ENCODE measurements at regions not wholly inside any gene's neighbourhood (a gene's known extent, or its start where the extent isn't known, plus 50 kb on each side); places are given as distances from the start of the nearest gene placed in this dataset.

DNA sequence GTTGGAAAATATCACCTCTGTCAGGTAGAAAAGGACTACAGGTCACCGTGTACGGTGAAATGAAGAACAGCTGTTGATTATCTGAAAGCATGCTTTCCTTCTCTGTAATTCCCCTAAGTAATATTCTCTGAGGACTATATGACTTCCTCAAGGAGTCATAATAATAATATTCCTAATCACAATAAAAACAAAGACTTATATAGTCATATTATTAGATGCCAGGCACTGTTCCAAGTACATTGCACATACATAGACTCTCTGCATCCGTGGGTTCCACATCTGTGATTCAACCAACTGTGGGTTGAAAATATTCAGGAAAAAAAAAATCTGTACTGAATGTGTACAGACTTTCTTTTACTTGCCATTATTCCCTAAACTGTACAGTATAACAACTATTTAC is 512.4 kb upstream of the ID2 start:
- CTCF ChIA-PET, result no interaction called here
- no peak overlapping the region for H3K27ac Mint-ChIP-seq
- intact Hi-C loops (cut with micrococcal nuclease), result no loop called here

DNA sequence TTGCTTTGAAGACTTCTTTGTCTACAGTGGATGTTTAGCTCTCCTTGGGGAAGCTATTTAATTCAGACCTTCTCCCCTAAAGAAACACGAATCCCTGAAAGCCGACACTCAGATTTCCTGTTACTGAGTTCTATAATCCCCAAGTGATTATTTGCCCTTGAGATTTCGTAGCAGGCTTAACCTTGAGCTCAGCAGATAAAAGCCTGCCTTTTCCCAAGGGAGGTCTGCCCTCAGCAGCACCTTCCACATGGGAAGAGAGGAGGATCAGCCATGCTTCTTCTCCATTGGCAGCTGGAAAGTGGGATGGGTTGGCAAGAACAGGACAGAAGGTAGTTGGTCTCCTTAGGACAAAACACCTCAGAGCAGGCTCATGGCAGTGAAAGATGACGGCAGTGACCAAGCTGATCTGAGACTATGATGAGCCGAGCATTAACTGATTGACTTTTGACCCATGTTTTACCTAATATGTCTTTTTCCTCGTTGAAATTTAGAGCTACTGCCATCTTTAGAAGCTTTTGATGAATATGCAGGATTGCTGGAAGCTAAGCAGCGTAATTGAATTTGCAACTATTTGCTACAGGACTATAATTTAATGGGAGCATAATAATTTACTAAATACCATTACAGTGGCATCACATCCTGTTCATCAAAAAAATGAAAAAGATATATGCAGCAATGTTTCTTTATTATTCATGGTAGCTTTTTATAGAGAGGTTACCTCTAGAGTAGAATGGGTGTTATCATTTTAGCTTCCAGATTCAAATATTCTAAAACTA is 511.1 kb upstream of the ID2 start:
- Mint-ChIP-seq H3K36me3 (ENCODE audit: low read depth) (no peaks in the 10 kb centered on the region), H3K4me1 (no peaks in the 10 kb centered on the region), H3K4me3 (no peak overlapping the region), H3K27me3 (peaks cover 36% of the 10 kb centered on the region), H3K9me3 (peaks cover 4% of the 10 kb centered on the region), H3K27ac (no peak overlapping the region)
- ChIA-PET POLR2A (no interaction called here), CTCF (no interaction called here)
- intact Hi-C loops (cut with micrococcal nuclease), result no loop called here
- TF ChIP-seq, protein P1, sequence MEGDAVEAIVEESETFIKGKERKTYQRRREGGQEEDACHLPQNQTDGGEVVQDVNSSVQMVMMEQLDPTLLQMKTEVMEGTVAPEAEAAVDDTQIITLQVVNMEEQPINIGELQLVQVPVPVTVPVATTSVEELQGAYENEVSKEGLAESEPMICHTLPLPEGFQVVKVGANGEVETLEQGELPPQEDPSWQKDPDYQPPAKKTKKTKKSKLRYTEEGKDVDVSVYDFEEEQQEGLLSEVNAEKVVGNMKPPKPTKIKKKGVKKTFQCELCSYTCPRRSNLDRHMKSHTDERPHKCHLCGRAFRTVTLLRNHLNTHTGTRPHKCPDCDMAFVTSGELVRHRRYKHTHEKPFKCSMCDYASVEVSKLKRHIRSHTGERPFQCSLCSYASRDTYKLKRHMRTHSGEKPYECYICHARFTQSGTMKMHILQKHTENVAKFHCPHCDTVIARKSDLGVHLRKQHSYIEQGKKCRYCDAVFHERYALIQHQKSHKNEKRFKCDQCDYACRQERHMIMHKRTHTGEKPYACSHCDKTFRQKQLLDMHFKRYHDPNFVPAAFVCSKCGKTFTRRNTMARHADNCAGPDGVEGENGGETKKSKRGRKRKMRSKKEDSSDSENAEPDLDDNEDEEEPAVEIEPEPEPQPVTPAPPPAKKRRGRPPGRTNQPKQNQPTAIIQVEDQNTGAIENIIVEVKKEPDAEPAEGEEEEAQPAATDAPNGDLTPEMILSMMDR (IDR thresholded peaks at IDR 0.05), result no peak
- DNase-seq (no peak), ATAC-seq (ENCODE audit: low read depth) (no peak)

More for the DNA sequence above, 512.4 kb upstream of the ID2 start:
- TF ChIP-seq, protein P1 (IDR thresholded peaks at IDR 0.05), result no peak
- POLR2A ChIA-PET, result no interaction called here
- H3K4me1 Mint-ChIP-seq, result no peaks in the 10 kb centered on the region
- no peaks in the 10 kb centered on the region for H3K36me3 Mint-ChIP-seq (ENCODE audit: low read depth)
- no peak overlapping the region for H3K4me3 Mint-ChIP-seq
- H3K9me3 Mint-ChIP-seq, result no peaks in the 10 kb centered on the region
- ATAC-seq (ENCODE audit: low read depth), result no peak
- no peak for DNase-seq
- peaks cover 31% of the 10 kb centered on the region for H3K27me3 Mint-ChIP-seq

DNA sequence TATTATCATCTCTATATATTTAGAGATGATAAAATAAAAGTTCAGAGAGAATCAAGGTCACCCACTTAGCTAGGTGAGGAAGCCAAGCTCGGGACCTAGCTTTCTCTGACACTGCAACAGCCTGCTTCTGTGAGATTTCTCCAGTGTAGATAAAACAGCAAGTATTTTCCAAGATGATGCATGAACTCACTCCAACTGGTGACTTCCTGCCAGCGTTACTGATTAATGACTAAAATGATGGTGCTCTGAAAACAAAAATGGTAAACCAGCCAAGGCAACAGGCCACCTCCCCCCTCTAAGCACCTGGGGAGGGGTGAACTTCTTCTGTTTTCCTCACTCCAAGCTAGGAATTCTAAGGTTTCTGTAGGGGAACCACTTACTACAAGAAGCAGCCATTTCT is 510.2 kb upstream of the ID2 start:
- POLR2A ChIA-PET, result no interaction called here
- Mint-ChIP-seq H3K9me3 (peaks cover 4% of the 10 kb centered on the region), H3K4me1 (no peaks in the 10 kb centered on the region), H3K36me3 (ENCODE audit: low read depth) (no peaks in the 10 kb centered on the region), H3K27ac (no peak overlapping the region), H3K27me3 (peaks cover 36% of the 10 kb centered on the region), H3K4me3 (no peak overlapping the region)
- CTCF ChIA-PET, result no interaction called here
- intact Hi-C loops (cut with micrococcal nuclease), result no loop called here
- DNase-seq (no peak), ATAC-seq (ENCODE audit: low read depth) (no peak)
- TF ChIP-seq, protein P1 (IDR thresholded peaks at IDR 0.05), result no peak

DNA sequence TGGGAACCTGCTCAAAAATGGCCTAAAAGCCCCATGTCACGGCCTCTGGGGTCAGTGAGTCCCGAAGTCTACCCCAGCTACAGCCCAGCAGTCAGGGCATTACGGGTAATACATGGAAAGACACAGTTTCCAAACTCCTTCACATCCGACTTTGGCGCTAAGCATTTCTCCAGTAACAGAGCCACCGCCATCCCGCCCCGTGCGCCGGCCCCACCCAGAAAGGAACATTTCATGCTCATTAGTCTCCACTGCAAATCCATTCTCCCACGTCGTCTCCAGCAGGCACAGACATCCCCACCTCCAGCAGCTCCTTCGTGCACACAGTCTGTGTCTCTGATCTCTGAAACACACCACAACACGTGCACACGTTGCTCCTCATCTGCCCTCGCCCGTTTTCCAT is 509.2 kb upstream of the ID2 start:
- Mint-ChIP-seq H3K27me3 (peaks cover 39% of the 10 kb centered on the region), H3K4me1 (no peaks in the 10 kb centered on the region), H3K36me3 (ENCODE audit: low read depth) (no peaks in the 10 kb centered on the region), H3K9me3 (peaks cover 4% of the 10 kb centered on the region), H3K27ac (no peak overlapping the region), H3K4me3 (no peak overlapping the region)
- TF ChIP-seq, protein P1 (IDR thresholded peaks at IDR 0.05), result no peak
- ChIA-PET CTCF (no interaction called here), POLR2A (no interaction called here)
- intact Hi-C loops (cut with micrococcal nuclease), result no loop called here
- ATAC-seq (ENCODE audit: low read depth), result no peak
- DNase-seq, result no peak

DNA sequence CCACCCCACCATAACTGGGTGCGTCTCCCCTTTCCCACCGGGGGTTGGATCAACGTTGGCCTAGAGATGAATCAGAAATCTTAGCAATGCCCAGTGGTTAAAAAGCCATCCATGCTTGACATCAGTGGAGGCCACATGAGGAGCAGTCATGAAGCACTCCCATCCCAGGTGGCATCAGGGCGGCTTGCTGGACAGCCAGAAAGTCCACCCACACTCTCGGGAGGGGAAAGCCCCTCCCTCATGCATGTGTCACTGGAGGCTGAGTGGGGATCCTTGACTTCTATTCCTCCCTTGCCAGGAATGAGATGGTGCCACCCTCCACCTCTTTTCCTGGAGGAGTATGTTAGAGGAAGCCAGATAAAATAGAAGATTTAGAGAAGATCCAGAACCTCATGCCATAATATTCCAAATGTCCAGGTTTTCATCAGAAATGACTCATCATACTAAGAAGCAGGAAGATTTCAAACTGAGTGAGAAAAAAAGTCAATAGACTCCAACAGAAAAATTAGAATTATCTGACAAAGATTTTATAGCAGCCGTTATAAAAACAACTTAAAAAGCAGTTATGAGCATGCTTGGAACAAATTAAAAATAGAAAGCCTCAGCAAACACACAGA is 507.1 kb upstream of the ID2 start:
- Mint-ChIP-seq H3K9me3 (peaks cover 4% of the 10 kb centered on the region), H3K27ac (no peak overlapping the region), H3K4me3 (no peak overlapping the region), H3K36me3 (ENCODE audit: low read depth) (no peaks in the 10 kb centered on the region), H3K4me1 (no peaks in the 10 kb centered on the region), H3K27me3 (peaks cover 43% of the 10 kb centered on the region)
- ChIA-PET POLR2A (no interaction called here), CTCF (no interaction called here)
- ATAC-seq (ENCODE audit: low read depth) (no peak), DNase-seq (no peak)
- intact Hi-C loops (cut with micrococcal nuclease), result no loop called here
- TF ChIP-seq, protein P1 (IDR thresholded peaks at IDR 0.05), result no peak

Data from activated B cell treated with CpG ODN at 0.5 μM for 24 hours (primary cell).